KMS-11 (cell line): ENCODE measurements at regions not wholly inside any gene's neighbourhood (a gene's known extent, or its start where the extent isn't known, plus 50 kb on each side); places are given as distances from the start of the nearest gene placed in this dataset.

ENCODE experiments used
- H2AFZ ChIP-seq: fragments of 200-600 bp; sonication (generic); 2 replicates; pipeline ENCODE4 v1.6.1; 2016; ENCODE audit warnings: antibody characterized with exemption, mixed run types, low read depth
- H3K27ac ChIP-seq: fragments of 200-600 bp; sonication (generic); 2 replicates; pipeline ENCODE4 v1.6.1; 2016; ENCODE audit warnings: mild to moderate bottlenecking, mixed run types
- H3K27me3 ChIP-seq: fragments of 200-600 bp; sonication (generic); 2 replicates; pipeline ENCODE4 v1.6.1; 2017; ENCODE audit warnings: mild to moderate bottlenecking, low read depth, mixed run types, moderate library complexity; ENCODE audit not compliant: insufficient read depth
- H3K36me3 ChIP-seq: fragments of 200-600 bp; sonication (generic); 2 replicates; pipeline ENCODE4 v1.6.1; 2017; ENCODE audit warnings: mild to moderate bottlenecking, mixed run types; ENCODE audit not compliant: insufficient read depth
- H3K4me1 ChIP-seq: fragments of 200-600 bp; sonication (generic); 2 replicates; pipeline ENCODE4 v1.6.1; 2016; ENCODE audit warnings: mild to moderate bottlenecking, low read depth, mixed run types; ENCODE audit not compliant: poor library complexity, severe bottlenecking
- H3K4me2 ChIP-seq: fragments of 200-600 bp; sonication (generic); 2 replicates; pipeline ENCODE4 v1.7.0; 2016; ENCODE audit warnings: mild to moderate bottlenecking, mixed run types
- H3K4me3 ChIP-seq: fragments of 200-600 bp; sonication (generic); IDR thresholded peaks from 2 replicates; pipeline ENCODE4 v1.6.1; 2017; ENCODE audit warnings: low read depth, low read length, mixed read lengths; ENCODE audit not compliant: insufficient read depth
- H3K79me2 ChIP-seq: fragments of 200-600 bp; sonication (generic); 2 replicates; pipeline ENCODE4 v1.6.1; 2016; ENCODE audit warnings: low read depth, mixed run types; ENCODE audit not compliant: insufficient read depth
- H3K9ac ChIP-seq: fragments of 200-600 bp; sonication (generic); 2 replicates; pipeline ENCODE4 v1.6.1; 2016; ENCODE audit warnings: mild to moderate bottlenecking, mixed run types
- H4K20me1 ChIP-seq: fragments of 200-600 bp; sonication (generic); 2 replicates; pipeline ENCODE4 v1.6.1; 2016; ENCODE audit warnings: mild to moderate bottlenecking, mixed run types; ENCODE audit not compliant: insufficient read depth
- TF ChIP-seq, protein P1 (sequence below): fragments of 200-600 bp; sonication (generic); conservative IDR thresholded peaks from 2 replicates; pipeline ENCODE4 v1.6.1; 2017; ENCODE audit warnings: low read depth, mild to moderate bottlenecking, antibody characterized with exemption, low read length, moderate library complexity, mixed read lengths

DNA sequence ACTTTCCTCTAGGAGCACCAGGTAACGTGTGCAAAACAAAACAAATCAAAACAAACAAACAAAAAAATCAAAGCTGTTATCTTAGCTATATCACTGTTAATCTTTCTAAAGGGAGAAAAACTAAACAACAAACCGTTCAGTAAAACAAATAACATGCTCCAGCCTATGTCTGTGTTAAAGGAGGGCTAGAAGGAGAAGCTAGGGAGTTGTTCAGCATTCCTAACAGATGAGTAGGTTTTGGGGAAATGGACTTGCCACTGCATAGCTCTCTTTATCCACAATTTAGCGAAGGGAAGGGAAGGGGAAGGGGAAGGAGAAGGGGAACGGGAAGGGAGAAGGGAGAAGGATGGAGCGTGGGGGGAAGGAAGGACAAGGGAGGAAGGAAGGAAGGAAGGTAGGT is 134.2 kb upstream of the AKR1E2 start:
- no peak overlapping the region for H2AFZ ChIP-seq
- no peaks in the 10 kb centered on the region for H4K20me1 ChIP-seq
- no peak overlapping the region for H3K4me2 ChIP-seq
- no peaks in the 10 kb centered on the region for H3K4me1 ChIP-seq
- H3K36me3 ChIP-seq, result no peaks in the 10 kb centered on the region
- H3K27ac ChIP-seq, result no peak overlapping the region
- H3K4me3 ChIP-seq, result no peak overlapping the region
- no peak overlapping the region for H3K9ac ChIP-seq
- TF ChIP-seq, protein P1, sequence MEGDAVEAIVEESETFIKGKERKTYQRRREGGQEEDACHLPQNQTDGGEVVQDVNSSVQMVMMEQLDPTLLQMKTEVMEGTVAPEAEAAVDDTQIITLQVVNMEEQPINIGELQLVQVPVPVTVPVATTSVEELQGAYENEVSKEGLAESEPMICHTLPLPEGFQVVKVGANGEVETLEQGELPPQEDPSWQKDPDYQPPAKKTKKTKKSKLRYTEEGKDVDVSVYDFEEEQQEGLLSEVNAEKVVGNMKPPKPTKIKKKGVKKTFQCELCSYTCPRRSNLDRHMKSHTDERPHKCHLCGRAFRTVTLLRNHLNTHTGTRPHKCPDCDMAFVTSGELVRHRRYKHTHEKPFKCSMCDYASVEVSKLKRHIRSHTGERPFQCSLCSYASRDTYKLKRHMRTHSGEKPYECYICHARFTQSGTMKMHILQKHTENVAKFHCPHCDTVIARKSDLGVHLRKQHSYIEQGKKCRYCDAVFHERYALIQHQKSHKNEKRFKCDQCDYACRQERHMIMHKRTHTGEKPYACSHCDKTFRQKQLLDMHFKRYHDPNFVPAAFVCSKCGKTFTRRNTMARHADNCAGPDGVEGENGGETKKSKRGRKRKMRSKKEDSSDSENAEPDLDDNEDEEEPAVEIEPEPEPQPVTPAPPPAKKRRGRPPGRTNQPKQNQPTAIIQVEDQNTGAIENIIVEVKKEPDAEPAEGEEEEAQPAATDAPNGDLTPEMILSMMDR, result no peak
- no peaks in the 10 kb centered on the region for H3K27me3 ChIP-seq
- no peaks in the 10 kb centered on the region for H3K79me2 ChIP-seq

DNA sequence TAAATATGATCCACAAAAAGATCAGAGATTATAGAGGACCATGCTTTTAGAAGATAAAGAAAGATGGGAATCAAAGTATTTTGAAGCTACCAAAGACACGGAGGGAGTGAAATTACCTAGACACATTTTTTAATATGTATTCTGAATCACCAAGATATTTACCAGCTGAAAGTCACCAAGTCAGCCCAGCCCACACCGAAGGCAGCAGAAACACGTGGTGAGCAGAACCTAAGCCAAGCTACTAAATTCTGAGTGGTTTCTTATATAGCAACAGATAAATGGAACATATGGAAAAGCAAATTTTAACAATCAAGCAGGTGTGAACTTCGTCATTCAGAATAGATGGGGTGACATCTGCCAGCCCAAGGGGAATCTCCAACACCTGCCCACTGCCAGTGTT is 134.7 kb upstream of the AKR1E2 start:
- Histone ChIP-seq H3K4me1 (no peaks in the 10 kb centered on the region), H3K79me2 (no peaks in the 10 kb centered on the region), H3K27me3 (no peaks in the 10 kb centered on the region), H3K27ac (no peak overlapping the region), H4K20me1 (no peaks in the 10 kb centered on the region), H3K9ac (no peak overlapping the region), H3K36me3 (no peaks in the 10 kb centered on the region), H3K4me2 (no peak overlapping the region), H3K4me3 (no peak overlapping the region), H2AFZ (no peak overlapping the region)
- TF ChIP-seq, protein P1, result no peak

DNA sequence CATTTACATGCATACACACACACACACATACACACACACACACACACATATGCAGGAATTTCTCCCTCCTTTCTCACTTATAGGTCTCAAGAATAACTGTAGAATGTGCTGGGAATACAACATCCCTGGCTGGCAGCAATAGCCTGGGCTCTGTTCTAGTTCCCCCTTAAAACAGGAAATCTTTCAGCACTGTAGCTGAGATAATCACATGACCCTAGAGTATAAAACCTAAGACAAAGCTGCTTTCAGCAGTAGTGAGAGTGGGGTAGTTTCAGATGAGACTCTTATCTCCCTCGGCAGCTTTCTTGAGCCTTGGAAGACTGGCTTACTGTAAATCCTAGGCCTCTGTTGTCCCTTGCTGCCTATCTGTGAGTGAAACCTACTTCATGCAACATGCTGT is 137.4 kb upstream of the AKR1E2 start:
- Histone ChIP-seq H3K27ac (no peak overlapping the region), H3K9ac (no peak overlapping the region), H2AFZ (no peak overlapping the region), H3K36me3 (no peaks in the 10 kb centered on the region), H3K4me2 (no peak overlapping the region), H3K27me3 (no peaks in the 10 kb centered on the region), H3K4me1 (no peaks in the 10 kb centered on the region), H4K20me1 (no peaks in the 10 kb centered on the region), H3K4me3 (no peak overlapping the region), H3K79me2 (no peaks in the 10 kb centered on the region)
- TF ChIP-seq, protein P1, result no peak

DNA sequence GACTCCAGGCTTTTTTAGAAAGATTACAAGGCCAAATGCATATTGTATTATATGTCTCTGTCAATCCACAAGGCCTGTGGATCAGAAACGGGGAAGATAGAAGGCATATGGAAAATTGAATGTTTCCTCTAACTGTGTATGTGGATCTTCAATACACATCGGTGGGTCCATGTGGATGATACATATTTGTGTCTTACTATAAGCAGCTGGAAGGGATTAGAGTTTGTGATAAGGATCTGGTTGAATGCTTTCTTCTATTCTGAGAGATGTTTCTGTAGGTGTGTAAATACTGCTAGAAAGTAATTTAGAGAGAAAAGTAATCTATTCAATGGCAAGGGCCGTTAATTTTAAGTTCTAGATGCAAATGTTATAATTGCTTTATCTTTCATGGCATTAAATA is 137.8 kb upstream of the AKR1E2 start:
- Histone ChIP-seq H2AFZ (no peak overlapping the region), H3K79me2 (no peaks in the 10 kb centered on the region), H3K27ac (no peak overlapping the region), H3K27me3 (no peaks in the 10 kb centered on the region), H4K20me1 (no peaks in the 10 kb centered on the region), H3K9ac (no peak overlapping the region), H3K4me1 (no peaks in the 10 kb centered on the region), H3K4me3 (no peak overlapping the region), H3K4me2 (no peak overlapping the region), H3K36me3 (no peaks in the 10 kb centered on the region)
- TF ChIP-seq, protein P1, result no peak

DNA sequence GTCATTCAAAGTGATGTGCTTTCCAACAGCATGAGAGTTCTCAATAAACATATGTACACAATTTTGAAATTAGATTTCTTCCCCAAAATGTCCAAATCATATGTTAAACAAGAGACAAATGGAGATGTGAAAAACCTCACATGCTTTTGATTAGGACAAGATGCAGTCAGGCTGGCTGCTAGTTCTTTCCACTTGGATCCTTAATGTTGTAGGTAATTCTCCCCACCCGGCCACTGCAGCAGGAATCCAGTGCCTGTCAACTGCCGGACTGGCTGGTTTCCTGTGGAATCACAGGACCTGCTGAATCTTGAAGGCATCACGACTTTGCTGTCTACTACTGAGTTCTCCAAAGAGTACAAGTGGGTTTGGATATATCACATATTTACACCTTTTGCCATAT is 138.6 kb upstream of the AKR1E2 start:
- Histone ChIP-seq H3K4me3 (no peak overlapping the region), H2AFZ (no peak overlapping the region), H3K27me3 (no peaks in the 10 kb centered on the region), H3K4me2 (no peak overlapping the region), H4K20me1 (no peaks in the 10 kb centered on the region), H3K27ac (no peak overlapping the region), H3K36me3 (no peaks in the 10 kb centered on the region), H3K9ac (no peak overlapping the region), H3K4me1 (no peaks in the 10 kb centered on the region), H3K79me2 (no peaks in the 10 kb centered on the region)
- TF ChIP-seq, protein P1, result no peak
